Stimulated activated effector memory CD8-positive, alpha-beta T cell treated with anti-CD3 and anti-CD28 coated beads, Interleukin-12 subunit alpha, Interleukin-12 subunit beta, amount 100 ng/mL, for 72 hours (primary cell): ENCODE measurements at regions not wholly inside any gene's neighbourhood (a gene's known extent, or its start where the extent isn't known, plus 50 kb on each side); places are given as distances from the start of the nearest gene placed in this dataset.

ENCODE experiments used
- ATAC-seq: fragments of 150-1000 bp; cut with Tn5 transposase; 2 replicates; pipeline ENCODE4 v1.10.0; 2021
- DNase-seq, 2 donors: peaks; one replicate each; pipeline ENCODE4 v3.0.0; 2021 to 2022; ENCODE audit warnings: low spot score in 2 of 2
- H3K27ac Mint-ChIP-seq: one replicate; pipeline ENCODE4 v1.8.0; 2022; ENCODE audit warnings: mild to moderate bottlenecking, mixed read lengths
- H3K36me3 Mint-ChIP-seq: one replicate; pipeline ENCODE4 v1.8.0; 2022; ENCODE audit warnings: mild to moderate bottlenecking, mixed read lengths
- H3K4me1 Mint-ChIP-seq: one replicate; pipeline ENCODE4 v1.8.0; 2022; ENCODE audit warnings: mixed read lengths
- H3K4me3 Mint-ChIP-seq: one replicate; pipeline ENCODE4 v1.8.0; 2022; ENCODE audit warnings: mild to moderate bottlenecking, mixed read lengths
- H3K9me3 Mint-ChIP-seq: one replicate; pipeline ENCODE4 v1.8.0; 2022; ENCODE audit warnings: mixed read lengths

DNA sequence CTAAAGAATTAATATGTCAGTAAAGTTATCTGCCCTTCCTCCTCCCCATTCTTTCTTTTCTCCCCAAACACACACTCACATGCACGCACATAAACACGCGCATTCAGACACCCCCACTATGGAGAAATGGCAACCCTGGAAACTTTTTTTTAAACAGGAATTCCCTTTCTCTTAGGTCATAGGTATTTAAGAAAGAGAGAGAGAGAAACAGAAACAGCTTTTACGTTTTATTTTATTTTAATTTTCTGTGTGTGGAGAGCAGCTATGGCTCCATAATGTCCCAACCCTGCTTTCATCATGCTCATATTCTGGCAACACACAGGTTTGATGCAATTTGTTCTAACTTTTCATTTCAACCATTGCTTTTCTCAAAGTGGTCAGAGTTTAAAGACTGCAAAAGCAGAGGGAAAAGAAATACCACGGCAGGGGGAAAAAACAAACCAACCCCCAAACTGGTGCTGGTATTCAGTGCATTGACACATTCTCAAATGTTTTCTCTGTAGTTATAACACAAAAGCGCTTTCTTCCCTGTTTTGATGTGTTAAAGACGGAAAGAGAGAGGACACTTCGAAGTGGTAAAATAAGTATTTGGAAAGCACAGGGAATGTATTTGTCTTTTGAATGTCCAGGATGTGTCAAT is 126.0 kb upstream of the TMEM161B start:
- ATAC-seq, result no peak
- DNase-seq, result no peak
- H3K4me1 Mint-ChIP-seq, result no peaks in the 10 kb centered on the region
- H3K36me3 Mint-ChIP-seq, result no peaks in the 10 kb centered on the region
- H3K27ac Mint-ChIP-seq, result no peak overlapping the region
- no peaks in the 10 kb centered on the region for H3K9me3 Mint-ChIP-seq
- no peak overlapping the region for H3K4me3 Mint-ChIP-seq

DNA sequence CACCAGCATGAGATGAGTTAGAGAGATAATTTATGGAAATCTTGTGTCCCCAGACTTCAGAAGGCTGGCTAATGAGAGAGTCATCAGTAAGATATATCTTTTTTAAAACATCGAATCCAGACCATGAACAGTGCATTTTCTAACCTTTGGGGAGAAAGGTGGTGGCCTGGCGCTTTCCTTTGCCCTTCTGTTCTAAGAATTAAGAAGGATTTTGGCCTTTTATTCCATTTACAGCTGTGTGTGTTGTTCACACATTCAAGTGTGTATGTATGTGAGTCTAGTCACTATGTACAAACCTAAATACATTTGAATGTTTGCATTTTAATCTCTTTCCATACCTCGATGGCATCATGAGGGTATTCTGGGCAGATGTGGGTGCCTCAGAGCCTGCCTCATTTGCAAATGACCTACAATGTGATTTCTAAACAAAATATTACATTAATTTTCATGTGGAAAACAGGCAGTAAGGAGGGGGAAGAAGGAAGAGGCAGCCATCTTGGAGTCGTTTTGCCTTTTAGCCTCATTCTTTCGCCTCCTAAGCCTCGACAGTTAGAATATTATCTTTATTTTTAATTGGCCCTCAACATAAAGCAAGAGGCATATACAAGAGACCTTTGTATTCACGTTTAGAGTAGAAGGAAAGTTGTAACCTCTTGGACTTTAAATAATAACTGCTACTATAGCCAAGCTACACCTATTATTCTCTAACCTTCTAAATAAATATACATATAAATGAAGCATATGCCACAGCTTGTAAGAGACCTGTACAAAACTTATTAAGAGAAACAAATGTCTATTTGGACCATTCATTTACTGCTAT is 125.3 kb upstream of the TMEM161B start:
- Mint-ChIP-seq H3K9me3 (no peaks in the 10 kb centered on the region), H3K27ac (no peak overlapping the region), H3K4me1 (no peaks in the 10 kb centered on the region), H3K36me3 (no peaks in the 10 kb centered on the region), H3K4me3 (no peak overlapping the region)
- no peak for ATAC-seq
- DNase-seq, result no peak

DNA sequence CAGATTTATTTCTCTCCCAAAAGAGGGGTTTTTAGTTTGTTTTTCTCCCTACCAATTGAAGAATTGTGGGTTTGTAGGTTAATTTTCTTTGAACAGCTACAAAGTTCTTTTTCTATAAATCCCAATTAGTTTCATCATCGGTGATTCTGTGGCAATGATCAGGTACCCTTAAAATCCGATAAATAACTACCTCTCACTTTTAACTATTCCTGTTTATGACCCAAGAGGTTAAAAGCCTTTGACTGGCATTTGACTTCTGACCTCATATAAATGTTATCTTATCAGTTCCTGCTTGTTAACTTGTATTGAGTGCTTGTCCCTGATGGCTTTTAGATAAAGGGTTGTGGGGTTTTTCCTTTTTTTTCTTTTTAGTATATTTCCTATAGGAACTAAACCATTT is 124.4 kb upstream of the TMEM161B start:
- DNase-seq, result no peak
- Mint-ChIP-seq H3K27ac (no peak overlapping the region), H3K4me1 (no peaks in the 10 kb centered on the region), H3K9me3 (no peaks in the 10 kb centered on the region), H3K4me3 (no peak overlapping the region), H3K36me3 (no peaks in the 10 kb centered on the region)
- ATAC-seq, result no peak

DNA sequence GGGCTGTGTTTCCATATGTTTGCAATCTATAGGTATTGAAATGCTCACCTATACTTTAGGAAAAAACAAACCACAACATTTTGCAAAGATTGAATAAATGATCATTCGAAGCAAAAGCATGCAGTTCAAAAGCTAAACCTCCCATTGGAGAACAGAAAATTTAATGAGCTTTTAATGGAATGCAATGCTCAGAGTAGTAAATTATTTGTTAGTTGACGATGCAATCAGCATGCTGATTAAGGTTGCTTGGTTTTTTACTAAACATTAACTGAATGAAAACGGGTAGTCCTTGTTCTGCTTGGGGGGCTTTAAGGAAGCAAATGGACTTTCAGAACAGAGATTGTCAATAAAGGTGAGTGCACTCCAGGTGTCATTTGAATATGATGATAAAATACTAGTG is 123.3 kb upstream of the TMEM161B start:
- Mint-ChIP-seq H3K36me3 (no peaks in the 10 kb centered on the region), H3K4me1 (no peaks in the 10 kb centered on the region), H3K27ac (no peak overlapping the region), H3K9me3 (no peaks in the 10 kb centered on the region), H3K4me3 (no peak overlapping the region)
- DNase-seq (no peak), ATAC-seq (no peak)

DNA sequence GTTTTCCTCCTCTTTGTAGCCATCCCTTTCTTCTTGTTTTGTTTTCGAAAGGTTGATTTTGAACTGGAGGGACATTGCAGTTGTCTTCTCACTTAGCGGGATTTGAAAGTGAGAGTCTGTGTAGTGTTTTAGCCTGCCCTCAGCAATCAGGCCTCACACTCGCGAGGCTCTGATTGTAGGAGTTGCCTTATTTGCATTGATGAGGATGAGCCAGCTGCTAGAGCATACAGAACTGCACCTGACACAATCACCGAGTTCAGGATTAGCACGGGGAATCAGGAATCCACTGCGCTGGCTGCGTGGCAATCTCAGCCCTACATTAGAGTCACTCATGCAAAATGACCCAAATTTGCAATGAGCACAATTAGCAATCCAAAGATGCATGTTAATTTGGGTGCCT is 122.5 kb upstream of the TMEM161B start:
- H3K36me3 Mint-ChIP-seq, result no peaks in the 10 kb centered on the region
- DNase-seq, result no peak
- no peaks in the 10 kb centered on the region for H3K9me3 Mint-ChIP-seq
- H3K4me3 Mint-ChIP-seq, result no peak overlapping the region
- no peak for ATAC-seq
- no peak overlapping the region for H3K27ac Mint-ChIP-seq
- H3K4me1 Mint-ChIP-seq, result no peaks in the 10 kb centered on the region

DNA sequence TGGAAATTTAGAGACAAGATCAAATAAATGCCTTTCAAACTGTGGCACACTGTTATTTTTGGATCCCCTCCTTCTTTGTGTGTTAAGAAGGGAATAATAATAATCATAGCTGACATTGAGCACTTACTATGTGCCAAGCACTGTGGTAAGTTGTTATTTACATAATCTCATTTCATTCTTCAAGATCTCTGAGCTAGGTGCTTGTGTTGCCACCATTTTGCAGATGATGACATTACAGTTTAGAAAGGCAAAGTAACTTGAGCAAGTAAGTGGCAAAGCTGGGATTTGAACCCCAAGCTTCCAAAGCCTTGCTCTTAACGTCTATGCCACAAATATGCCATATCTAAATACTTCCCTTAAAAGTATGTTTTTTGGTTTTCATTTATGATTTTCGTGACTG is 121.8 kb upstream of the TMEM161B start:
- ATAC-seq (no peak), DNase-seq (no peak)
- Mint-ChIP-seq H3K4me1 (no peaks in the 10 kb centered on the region), H3K4me3 (no peak overlapping the region), H3K36me3 (no peaks in the 10 kb centered on the region), H3K9me3 (no peaks in the 10 kb centered on the region), H3K27ac (no peak overlapping the region)

DNA sequence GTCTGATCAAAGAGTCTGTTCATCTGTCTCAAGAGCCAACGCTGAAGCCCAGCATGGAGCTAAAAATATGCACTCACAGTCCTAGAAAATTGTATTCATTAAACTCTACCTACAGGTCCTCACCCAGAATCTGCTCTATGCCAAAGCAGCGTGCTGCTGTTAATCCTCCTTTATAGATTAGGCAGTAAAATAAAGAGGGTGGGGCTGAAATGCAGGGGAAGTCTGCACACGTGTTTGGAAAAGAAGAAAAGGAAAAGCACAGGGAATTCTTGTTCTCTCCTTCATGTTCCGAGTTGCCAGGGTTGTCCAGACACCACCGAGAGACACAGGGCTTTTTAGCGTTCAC is 121.4 kb upstream of the TMEM161B start:
- Mint-ChIP-seq H3K9me3 (no peaks in the 10 kb centered on the region), H3K27ac (no peak overlapping the region), H3K36me3 (no peaks in the 10 kb centered on the region), H3K4me3 (no peak overlapping the region), H3K4me1 (no peaks in the 10 kb centered on the region)
- DNase-seq, result no peak
- ATAC-seq, result no peak

DNA sequence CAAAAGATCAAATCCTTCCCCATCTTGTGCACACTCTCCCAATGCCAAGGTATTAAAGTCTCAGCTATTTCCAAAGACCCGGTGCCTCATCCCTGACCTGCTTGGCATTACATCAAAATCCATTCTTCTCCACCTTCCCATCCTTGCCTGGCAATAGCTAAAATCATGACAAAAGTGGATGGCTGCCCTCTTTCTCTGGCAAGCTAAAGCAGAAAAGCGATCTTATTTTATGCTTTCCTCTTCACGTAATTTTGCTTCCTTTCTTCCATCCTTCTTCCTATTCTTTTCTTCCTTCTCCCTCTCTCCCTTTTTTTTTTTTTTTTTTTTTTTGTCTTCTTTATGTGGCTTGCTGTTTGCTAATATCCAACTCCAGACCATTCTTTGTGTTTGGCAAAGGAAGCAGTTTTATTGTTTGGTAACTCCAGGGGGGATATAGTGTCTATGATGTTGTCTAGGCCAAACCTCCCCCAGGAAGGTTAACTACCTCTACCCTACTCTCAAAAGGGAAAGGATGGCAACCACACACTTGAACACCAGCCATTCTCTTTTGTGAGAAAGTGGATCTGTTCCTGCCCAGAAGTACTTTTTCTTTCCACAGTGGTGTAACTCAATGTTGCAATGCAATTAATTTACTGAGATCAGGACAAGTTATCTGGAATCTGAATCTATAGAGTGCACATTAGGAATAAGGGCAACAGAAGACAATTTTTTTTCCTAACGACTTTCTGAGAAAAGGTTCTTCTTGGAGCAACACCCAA is 120.9 kb upstream of the TMEM161B start:
- H3K27ac Mint-ChIP-seq, result no peak overlapping the region
- no peaks in the 10 kb centered on the region for H3K4me1 Mint-ChIP-seq
- no peaks in the 10 kb centered on the region for H3K36me3 Mint-ChIP-seq
- H3K4me3 Mint-ChIP-seq, result no peak overlapping the region
- no peak for ATAC-seq
- no peak for DNase-seq
- H3K9me3 Mint-ChIP-seq, result no peaks in the 10 kb centered on the region

DNA sequence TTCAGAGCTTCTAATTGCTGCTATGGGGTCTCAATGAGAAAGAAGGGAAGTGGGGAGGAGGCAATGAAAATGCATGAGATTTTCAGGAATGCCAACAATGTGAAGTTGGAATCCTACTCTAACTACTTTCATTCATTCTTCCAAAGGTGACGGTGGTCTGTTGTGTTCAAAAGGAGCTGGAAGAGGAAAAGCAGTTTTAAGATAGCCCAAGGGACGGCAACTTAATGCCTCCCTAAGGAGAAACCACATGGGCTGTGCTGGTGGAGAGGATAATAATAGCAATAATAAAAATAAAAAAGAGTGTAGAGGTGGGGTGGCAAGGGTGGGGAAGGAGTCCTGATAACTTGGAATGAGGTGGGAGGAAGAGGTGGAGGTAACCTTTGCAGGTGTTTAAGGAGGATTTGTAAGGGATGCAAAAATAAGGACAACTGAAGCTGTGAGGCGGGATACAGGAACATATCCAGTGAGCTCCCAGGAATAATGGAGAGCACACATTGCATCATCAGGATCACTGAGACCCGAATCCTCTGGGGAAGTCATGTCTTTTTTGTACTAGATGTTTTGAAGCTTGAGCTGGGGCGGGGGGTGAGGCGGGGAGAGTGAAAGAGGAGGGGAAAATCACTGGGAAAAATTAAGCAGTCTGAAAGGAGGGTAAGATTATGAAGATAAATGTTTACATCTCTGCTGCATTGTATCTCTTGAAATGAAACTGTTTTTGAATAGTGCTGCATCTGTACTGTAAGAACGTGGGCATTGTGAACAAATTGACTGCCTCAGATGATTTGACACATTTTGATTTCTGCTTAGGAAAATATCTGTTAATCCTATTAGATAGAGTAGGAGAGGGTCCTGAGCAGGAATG is 120.1 kb upstream of the TMEM161B start:
- Mint-ChIP-seq H3K4me3 (no peak overlapping the region), H3K27ac (no peak overlapping the region), H3K4me1 (no peaks in the 10 kb centered on the region), H3K9me3 (no peaks in the 10 kb centered on the region), H3K36me3 (no peaks in the 10 kb centered on the region)
- DNase-seq (no peak), ATAC-seq (no peak)

DNA sequence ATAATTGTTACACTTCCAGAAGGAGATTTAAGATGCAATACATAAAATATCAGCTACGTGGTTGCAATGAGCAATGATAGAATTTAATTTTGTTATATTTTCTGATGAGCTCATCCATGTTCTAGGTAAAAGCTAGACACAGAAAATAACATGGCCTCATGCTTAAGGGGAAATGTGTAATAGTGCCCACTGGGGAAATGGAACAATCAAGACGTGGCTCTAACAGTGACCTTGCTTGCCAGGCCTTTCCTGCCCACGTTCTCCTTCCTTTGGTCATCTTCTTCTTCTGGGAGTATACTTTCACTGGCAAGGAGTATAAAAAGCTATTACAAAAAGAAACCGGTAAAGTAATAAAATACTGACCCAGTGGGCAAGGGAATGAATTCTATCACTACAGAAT is 116.2 kb upstream of the TMEM161B start:
- no peaks in the 10 kb centered on the region for H3K9me3 Mint-ChIP-seq
- H3K4me3 Mint-ChIP-seq, result no peak overlapping the region
- H3K4me1 Mint-ChIP-seq, result no peaks in the 10 kb centered on the region
- ATAC-seq, result no peak
- H3K27ac Mint-ChIP-seq, result no peak overlapping the region
- DNase-seq, result no peak
- no peaks in the 10 kb centered on the region for H3K36me3 Mint-ChIP-seq

DNA sequence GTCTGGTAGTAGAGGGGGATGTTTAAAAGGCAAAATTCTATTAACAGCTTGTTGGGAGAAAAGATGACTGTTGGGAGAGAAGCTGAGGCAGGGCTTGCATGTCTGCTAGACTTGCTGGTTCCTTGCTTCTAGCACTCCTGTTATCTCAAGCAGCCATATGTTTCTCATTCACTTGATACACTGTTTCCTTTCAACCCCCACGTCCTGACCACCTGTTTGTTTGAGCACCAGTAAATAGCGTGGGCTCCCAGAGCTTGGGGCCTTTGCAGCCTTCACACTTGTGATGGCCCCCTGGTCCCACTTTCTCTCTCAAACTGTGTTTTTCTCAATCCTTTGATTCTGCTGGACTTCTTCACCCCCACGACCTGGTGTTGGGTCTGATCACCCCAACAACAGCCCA is 111.7 kb upstream of the TMEM161B start:
- Mint-ChIP-seq H3K9me3 (no peaks in the 10 kb centered on the region), H3K4me3 (no peak overlapping the region), H3K36me3 (no peaks in the 10 kb centered on the region), H3K4me1 (no peaks in the 10 kb centered on the region), H3K27ac (no peak overlapping the region)
- DNase-seq (no peak), ATAC-seq (no peak)

DNA sequence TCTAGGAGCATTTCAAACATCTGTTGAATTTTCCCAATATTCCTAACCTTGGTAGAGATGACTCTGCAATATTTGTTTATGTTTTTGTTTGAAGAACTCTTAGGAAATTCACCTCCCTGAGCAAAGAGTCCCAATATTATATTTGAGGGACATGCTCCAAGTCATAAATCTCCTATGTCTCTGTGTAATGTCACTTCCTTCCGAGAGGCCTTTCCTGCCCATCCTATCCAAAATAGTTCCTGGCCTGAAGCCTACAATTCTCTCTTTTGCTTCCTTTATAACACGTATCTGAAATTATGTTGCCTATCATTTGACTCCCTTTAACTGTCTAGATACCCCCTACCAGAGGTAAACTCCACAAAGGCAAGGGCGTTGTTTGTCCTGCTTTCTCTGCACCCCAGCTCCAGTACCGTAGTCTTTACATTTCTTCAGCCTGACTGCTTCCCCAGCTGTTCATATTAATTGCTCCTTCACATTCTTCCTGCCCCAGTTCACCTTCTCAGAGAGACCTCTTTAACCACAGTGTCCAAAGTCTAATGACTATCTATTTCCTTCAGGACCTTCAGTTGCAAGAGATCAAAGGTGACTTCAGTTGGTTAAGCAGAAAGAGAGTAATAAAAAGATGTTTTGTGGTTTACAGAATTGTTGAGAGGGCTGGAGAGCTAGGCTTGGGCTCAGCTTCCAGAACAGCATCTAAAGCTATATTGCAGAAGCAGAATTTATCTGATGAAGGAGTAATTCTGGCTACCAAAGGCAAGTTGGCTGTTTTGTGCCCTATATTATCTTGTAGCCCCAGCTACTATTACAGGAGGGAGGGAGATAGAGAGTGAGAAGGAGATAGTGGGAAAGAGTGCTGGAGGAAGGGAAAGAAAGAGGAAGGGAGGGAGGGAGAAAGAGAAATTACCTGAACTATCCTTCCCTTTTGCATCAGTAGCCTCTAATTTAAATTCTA is 109.3 kb upstream of the TMEM161B start:
- Mint-ChIP-seq H3K27ac (no peak overlapping the region), H3K4me3 (no peak overlapping the region), H3K36me3 (no peaks in the 10 kb centered on the region), H3K4me1 (no peaks in the 10 kb centered on the region), H3K9me3 (no peaks in the 10 kb centered on the region)
- DNase-seq, result no peak
- no peak for ATAC-seq

DNA sequence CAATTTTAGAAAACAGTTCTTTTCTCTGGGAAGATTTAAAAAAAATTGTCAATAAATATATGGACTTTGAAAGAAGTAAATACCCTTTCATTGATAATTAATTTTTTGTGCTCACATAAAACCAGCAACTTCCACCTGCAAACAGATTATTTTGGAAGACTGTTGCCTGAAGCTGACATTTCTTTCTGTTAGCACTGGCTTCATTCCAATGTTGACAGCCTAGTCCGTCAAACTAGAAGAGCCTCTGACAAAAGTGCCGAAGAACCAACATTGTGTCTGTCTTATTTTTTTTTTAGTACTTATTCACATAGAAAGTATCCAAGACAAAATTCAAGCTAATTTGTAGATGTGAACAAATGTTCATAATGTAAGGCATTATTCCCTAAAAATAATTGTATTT is 108.6 kb upstream of the TMEM161B start:
- no peak overlapping the region for H3K4me3 Mint-ChIP-seq
- no peaks in the 10 kb centered on the region for H3K36me3 Mint-ChIP-seq
- ATAC-seq (no peak), DNase-seq (no peak)
- no peaks in the 10 kb centered on the region for H3K4me1 Mint-ChIP-seq
- no peaks in the 10 kb centered on the region for H3K9me3 Mint-ChIP-seq
- no peak overlapping the region for H3K27ac Mint-ChIP-seq

DNA sequence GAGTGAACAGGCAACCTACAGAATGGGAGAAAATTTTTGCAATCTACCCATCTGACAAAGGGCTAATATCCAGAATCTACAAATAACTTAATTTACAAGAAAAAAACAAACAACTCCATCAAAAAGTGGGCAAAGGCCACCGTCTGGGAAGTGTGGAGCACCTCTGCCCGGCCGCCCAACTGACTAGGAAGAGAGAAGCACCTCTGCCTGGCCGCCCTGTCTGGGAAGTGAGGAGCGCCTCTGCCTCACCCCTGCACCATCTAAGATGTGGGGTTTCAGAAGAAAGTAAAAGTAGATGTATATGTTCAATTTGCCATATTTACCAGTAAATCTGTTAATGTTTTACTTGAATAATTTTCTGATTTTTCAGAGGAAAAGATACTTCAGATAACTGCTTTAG is 108.1 kb upstream of the TMEM161B start:
- ATAC-seq (no peak), DNase-seq (no peak)
- Mint-ChIP-seq H3K9me3 (no peaks in the 10 kb centered on the region), H3K4me1 (no peaks in the 10 kb centered on the region), H3K4me3 (no peak overlapping the region), H3K36me3 (no peaks in the 10 kb centered on the region), H3K27ac (no peak overlapping the region)
